CD4-positive, CD25-positive, alpha-beta regulatory T cell (primary cell): ENCODE measurements at regions not wholly inside any gene's neighbourhood (a gene's known extent, or its start where the extent isn't known, plus 50 kb on each side); places are given as distances from the start of the nearest gene placed in this dataset.

ENCODE experiments used
- ATAC-seq, 2 donors: fragments of 150-1000 bp; cut with Tn5 transposase; one replicate each; pipeline ENCODE4 v1.10.0; 2021; ENCODE audit warnings: low read depth in 2 of 2, moderate number of reproducible peaks in 2 of 2, moderate library complexity in 1 of 2
- DNase-seq, 3 donors: peaks; one replicate each; pipeline versions ENCODE4 v3.0.0 to v3.0.0-alpha.2; 2012 to 2022; ENCODE audit warnings: mixed read lengths in 1 of 3
- H3K27ac ChIP-seq: one replicate; pipeline ENCODE4 v1.7.0; 2013; ENCODE audit warnings: mild to moderate bottlenecking, low read length; ENCODE audit not compliant: insufficient read depth, poor library complexity, severe bottlenecking
- H3K27me3 ChIP-seq: one replicate; pipeline ENCODE4 v1.7.0; 2013; ENCODE audit warnings: low read length; ENCODE audit not compliant: control insufficient read depth, insufficient read depth
- H3K36me3 ChIP-seq: one replicate; pipeline ENCODE4 v1.7.0; 2013; ENCODE audit warnings: mild to moderate bottlenecking, low read length, moderate library complexity; ENCODE audit not compliant: control insufficient read depth, insufficient read depth
- H3K4me1 ChIP-seq: 2 replicates; pipeline ENCODE4 v1.7.0; 2013; ENCODE audit warnings: mild to moderate bottlenecking, low read length; ENCODE audit not compliant: insufficient read depth, control insufficient read depth, poor library complexity, severe bottlenecking
- H3K4me3 ChIP-seq: one replicate; pipeline ENCODE4 v1.7.0; 2013; ENCODE audit warnings: low read depth, mild to moderate bottlenecking, low read length, moderate library complexity
- H3K9me3 ChIP-seq, 2 experiments: 1 replicate in 1 of 2; 2 replicates in 1 of 2; pipeline ENCODE4 v1.7.0; 2013; ENCODE audit warnings: low read length in 2 of 2, mild to moderate bottlenecking in 1 of 2, moderate library complexity in 1 of 2; ENCODE audit not compliant: control insufficient read depth in 2 of 2
- H3K27ac Mint-ChIP-seq, 3 donors: one replicate each; pipeline ENCODE4 v1.8.0; 2020 to 2022; ENCODE audit warnings: mild to moderate bottlenecking in 3 of 3, mixed read lengths in 3 of 3, moderate library complexity in 2 of 3
- H3K27me3 Mint-ChIP-seq: one replicate; pipeline ENCODE4 v1.8.0; 2022; ENCODE audit warnings: mild to moderate bottlenecking, mixed read lengths
- H3K36me3 Mint-ChIP-seq: one replicate; pipeline ENCODE4 v1.8.0; 2020; ENCODE audit warnings: mixed read lengths
- H3K4me1 Mint-ChIP-seq, 4 donors: one replicate each; pipeline ENCODE4 v1.8.0; 2020 to 2022; ENCODE audit warnings: mixed read lengths in 4 of 4, mild to moderate bottlenecking in 1 of 4
- H3K4me3 Mint-ChIP-seq, 4 donors: one replicate each; pipeline ENCODE4 v1.8.0; 2020 to 2022; ENCODE audit warnings: mild to moderate bottlenecking in 4 of 4, mixed read lengths in 4 of 4, moderate library complexity in 3 of 4
- H3K9me3 Mint-ChIP-seq, 7 donors: one replicate each; pipeline ENCODE4 v1.8.0; 2020 to 2022; ENCODE audit warnings: mixed read lengths in 7 of 7, mild to moderate bottlenecking in 3 of 7, moderate library complexity in 2 of 7

DNA sequence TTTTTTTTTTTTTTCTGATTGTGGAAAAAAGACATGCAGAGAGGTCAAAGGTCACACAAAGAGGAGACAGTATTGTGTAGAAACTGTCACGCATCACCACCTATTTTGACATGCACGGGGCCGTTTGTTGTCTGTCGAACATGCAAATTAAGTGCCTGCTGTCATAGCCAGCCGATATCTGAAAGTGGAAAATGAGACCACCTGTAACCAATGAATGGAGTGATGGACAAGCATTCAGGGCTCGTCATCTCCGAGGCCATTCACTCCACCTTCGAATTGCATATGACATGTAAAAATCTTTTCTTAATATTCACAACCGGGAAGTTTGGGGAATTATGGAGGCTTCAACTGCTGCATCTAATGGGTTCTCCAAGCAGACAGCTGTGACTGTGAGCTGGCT is 512.2 kb upstream of the ADAMTS16 start:
- Histone ChIP-seq H3K9me3 (peaks cover 0 to 28% of the 10 kb centered on the region in 2 experiments), H3K4me3 (no peak overlapping the region), H3K27me3 (no peaks in the 10 kb centered on the region), H3K36me3 (no peaks in the 10 kb centered on the region), H3K4me1 (no peaks in the 10 kb centered on the region), H3K27ac (no peak overlapping the region)
- Mint-ChIP-seq H3K36me3 (no peaks in the 10 kb centered on the region), H3K4me3 (no peak overlapping the region), H3K4me1 (no peaks in the 10 kb centered on the region), H3K9me3 (peaks cover 0 to 17% (median 8%) of the 10 kb centered on the region in 7 donors), H3K27ac (no peak overlapping the region), H3K27me3 (no peaks in the 10 kb centered on the region)
- DNase-seq (no peak), ATAC-seq (no peak)

DNA sequence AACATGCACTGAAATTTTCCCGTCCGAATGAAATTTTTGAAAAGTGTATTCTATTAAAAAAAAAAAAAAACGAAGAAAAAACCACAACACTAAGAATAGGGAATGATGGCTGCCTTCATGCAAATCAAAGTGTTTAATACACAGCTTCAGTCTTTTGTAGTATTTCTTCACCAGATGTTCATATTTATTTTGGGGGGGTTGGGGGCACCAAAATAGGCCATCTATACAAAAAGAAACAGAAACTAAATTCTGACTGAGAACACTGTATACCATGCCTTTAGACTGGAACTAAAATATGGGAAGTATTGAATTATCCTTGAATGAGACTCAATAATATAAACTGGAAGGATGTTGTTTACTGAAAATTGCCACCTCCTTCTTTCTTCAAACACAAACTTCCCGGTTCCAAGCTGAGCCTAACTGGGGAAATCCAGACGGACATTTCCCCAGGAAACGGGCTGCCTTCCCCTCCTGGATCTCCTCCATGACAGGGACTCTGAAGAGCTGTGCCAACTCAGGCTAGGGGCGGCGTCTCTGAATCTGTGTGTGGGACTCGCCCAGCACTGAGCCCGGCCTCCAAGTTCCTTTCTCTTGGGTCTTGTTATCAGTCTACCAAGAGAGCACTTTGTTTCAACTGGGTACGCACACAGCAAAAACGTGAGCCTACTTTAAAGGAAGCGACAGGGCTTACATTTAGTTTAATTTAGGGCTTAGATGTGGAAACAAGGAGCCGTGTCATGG is 511.3 kb upstream of the ADAMTS16 start:
- no peak overlapping the region for H3K27ac Mint-ChIP-seq
- H3K36me3 Mint-ChIP-seq, result no peaks in the 10 kb centered on the region
- DNase-seq (no peak), ATAC-seq (no peak)
- Histone ChIP-seq H3K27ac (no peak overlapping the region), H3K27me3 (no peaks in the 10 kb centered on the region), H3K4me1 (no peaks in the 10 kb centered on the region), H3K9me3 (peaks cover 0 to 28% of the 10 kb centered on the region in 2 experiments), H3K36me3 (no peaks in the 10 kb centered on the region), H3K4me3 (no peak overlapping the region)
- H3K27me3 Mint-ChIP-seq, result no peaks in the 10 kb centered on the region
- peaks cover 0 to 11% (median 7%) of the 10 kb centered on the region in 7 donors for H3K9me3 Mint-ChIP-seq
- H3K4me3 Mint-ChIP-seq, result no peak overlapping the region
- no peaks in the 10 kb centered on the region for H3K4me1 Mint-ChIP-seq

DNA sequence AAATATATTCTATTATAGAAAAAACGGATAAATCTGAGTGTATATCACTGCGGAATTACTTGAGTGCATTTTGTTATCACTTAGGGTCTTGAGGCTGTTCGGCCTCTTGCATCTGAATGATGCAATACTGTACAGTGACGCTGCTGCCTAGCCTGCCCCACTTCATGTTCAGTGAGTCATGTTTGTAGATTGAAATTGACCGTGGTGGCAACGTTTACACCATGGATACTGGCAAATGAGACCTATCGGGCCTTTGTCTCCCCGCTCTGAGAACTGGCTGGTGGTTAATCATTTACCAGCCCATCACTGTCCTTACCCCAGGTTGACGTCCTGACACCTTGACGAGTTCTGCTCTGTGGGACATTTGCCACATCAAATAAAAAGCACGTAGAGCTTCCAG is 510.1 kb upstream of the ADAMTS16 start:
- H3K4me3 Mint-ChIP-seq, result no peak overlapping the region
- DNase-seq (no peak), ATAC-seq (no peak)
- no peak overlapping the region for H3K27ac Mint-ChIP-seq
- H3K4me3 ChIP-seq, result no peak overlapping the region
- H3K27ac ChIP-seq, result no peak overlapping the region
- H3K9me3 ChIP-seq, result peaks cover 0 to 28% of the 10 kb centered on the region in 2 experiments
- H3K4me1 Mint-ChIP-seq, result no peaks in the 10 kb centered on the region
- no peaks in the 10 kb centered on the region for H3K36me3 Mint-ChIP-seq
- no peaks in the 10 kb centered on the region for H3K27me3 ChIP-seq
- H3K9me3 Mint-ChIP-seq, result peaks cover 0 to 11% (median 7%) of the 10 kb centered on the region in 7 donors
- no peaks in the 10 kb centered on the region for H3K36me3 ChIP-seq
- no peaks in the 10 kb centered on the region for H3K4me1 ChIP-seq
- no peaks in the 10 kb centered on the region for H3K27me3 Mint-ChIP-seq

DNA sequence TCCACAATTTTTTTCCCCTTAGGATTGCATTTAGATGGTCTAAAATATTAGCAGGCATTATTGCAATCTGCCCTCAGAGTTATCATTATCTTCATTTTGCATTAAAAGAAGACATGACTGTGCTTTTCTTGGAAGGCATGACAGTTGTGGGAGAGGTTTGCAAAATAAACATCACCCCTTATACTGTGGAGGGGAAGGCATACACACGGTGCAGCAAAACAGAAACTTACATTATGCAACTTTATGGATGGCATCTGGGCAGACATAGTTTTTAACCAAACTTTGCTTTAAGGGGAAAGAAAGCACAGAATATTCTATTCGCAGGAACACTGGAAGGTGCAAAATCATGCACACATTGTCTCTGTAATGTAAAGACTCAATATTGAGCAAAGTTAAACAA is 505.8 kb upstream of the ADAMTS16 start:
- Mint-ChIP-seq H3K36me3 (no peaks in the 10 kb centered on the region), H3K27me3 (no peaks in the 10 kb centered on the region), H3K9me3 (peaks cover 0 to 10% (median 2%) of the 10 kb centered on the region in 7 donors), H3K4me3 (no peak overlapping the region), H3K4me1 (no peaks in the 10 kb centered on the region), H3K27ac (no peak overlapping the region)
- Histone ChIP-seq H3K27ac (no peak overlapping the region), H3K4me1 (no peaks in the 10 kb centered on the region), H3K4me3 (no peak overlapping the region), H3K27me3 (no peaks in the 10 kb centered on the region), H3K36me3 (no peaks in the 10 kb centered on the region), H3K9me3 (peaks cover 0 to 14% of the 10 kb centered on the region in 2 experiments)
- ATAC-seq (no peak), DNase-seq (no peak)

DNA sequence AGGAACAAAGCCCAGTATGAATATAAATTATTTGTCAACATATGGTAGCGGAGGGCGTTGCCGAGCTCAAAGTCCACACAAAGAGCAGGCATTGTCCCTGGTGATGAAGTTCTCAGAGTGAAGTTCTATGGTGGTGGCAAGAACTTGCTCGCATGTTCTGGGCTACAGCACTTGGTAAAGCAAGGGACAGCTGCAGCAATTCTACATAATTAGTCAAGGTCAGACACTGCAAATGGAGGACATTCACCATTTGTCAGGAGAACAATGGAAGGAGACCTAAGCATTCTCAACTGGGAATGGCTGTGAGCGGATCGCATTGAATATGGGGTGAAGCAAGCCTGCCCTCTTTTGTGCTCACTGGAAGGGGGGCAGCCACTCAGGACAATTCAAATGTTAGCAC is 503.8 kb upstream of the ADAMTS16 start:
- peaks cover 0 to 10% of the 10 kb centered on the region in 2 experiments for H3K9me3 ChIP-seq
- H3K4me3 Mint-ChIP-seq, result no peak overlapping the region
- no peak for DNase-seq
- no peaks in the 10 kb centered on the region for H3K4me1 Mint-ChIP-seq
- no peak overlapping the region for H3K4me3 ChIP-seq
- no peaks in the 10 kb centered on the region for H3K4me1 ChIP-seq
- no peak for ATAC-seq
- no peaks in the 10 kb centered on the region for H3K36me3 ChIP-seq
- H3K27ac ChIP-seq, result no peak overlapping the region
- peaks cover 0 to 7% (median 1%) of the 10 kb centered on the region in 7 donors for H3K9me3 Mint-ChIP-seq
- H3K36me3 Mint-ChIP-seq, result no peaks in the 10 kb centered on the region
- H3K27me3 ChIP-seq, result no peaks in the 10 kb centered on the region
- no peak overlapping the region for H3K27ac Mint-ChIP-seq
- no peaks in the 10 kb centered on the region for H3K27me3 Mint-ChIP-seq

DNA sequence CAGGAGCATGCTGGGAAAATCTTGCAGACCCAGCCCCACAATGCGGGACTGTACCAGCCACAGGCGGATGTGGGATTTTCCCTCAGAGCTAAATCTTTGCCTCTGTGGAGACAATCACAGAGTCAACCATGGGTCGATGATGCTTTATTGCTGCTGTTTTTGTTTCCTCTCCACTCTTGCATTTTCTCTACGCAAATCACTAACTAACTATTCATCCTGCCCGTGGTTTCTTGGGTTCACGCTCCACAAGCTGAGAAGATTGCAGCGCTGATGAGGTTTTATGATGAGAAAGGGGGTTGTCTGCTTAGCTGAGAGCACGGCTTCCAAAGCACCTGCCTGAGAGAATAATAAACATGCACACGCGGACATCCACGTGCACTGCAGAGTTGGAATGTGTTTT is 500.2 kb upstream of the ADAMTS16 start:
- DNase-seq (no peak), ATAC-seq (no peak)
- H3K27ac ChIP-seq, result no peak overlapping the region
- H3K9me3 Mint-ChIP-seq, result peaks cover 0 to 6% (median 4%) of the 10 kb centered on the region in 7 donors
- H3K36me3 ChIP-seq, result no peaks in the 10 kb centered on the region
- no peak overlapping the region for H3K27ac Mint-ChIP-seq
- H3K27me3 Mint-ChIP-seq, result no peaks in the 10 kb centered on the region
- no peak overlapping the region for H3K4me3 Mint-ChIP-seq
- H3K36me3 Mint-ChIP-seq, result no peaks in the 10 kb centered on the region
- H3K4me1 ChIP-seq, result no peaks in the 10 kb centered on the region
- no peaks in the 10 kb centered on the region for H3K27me3 ChIP-seq
- no peak overlapping the region for H3K4me3 ChIP-seq
- peaks cover 0 to 5% of the 10 kb centered on the region in 2 experiments for H3K9me3 ChIP-seq
- H3K4me1 Mint-ChIP-seq, result no peaks in the 10 kb centered on the region

DNA sequence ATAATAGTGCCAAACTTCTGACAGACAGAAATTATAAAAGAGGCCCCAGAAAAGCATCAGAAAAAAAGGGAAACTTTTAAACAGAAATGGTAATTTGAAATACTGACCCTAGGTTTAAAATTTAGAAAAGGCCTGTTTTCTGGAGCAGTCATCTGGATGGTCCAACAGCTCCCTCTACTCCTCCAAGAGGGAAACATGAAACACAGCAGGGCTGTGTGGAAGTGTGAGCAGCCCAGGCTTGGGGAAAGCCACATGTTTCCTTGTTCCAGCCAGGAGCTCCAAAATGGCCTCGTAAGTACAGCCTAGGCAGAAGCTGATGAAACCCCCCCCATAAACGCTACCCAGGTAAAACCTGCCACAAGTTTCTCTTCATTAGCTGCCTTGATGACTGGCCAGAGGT is 499.3 kb upstream of the ADAMTS16 start:
- H3K36me3 ChIP-seq, result no peaks in the 10 kb centered on the region
- H3K27me3 ChIP-seq, result no peaks in the 10 kb centered on the region
- ATAC-seq, result no peak
- H3K9me3 ChIP-seq, result peaks cover 0 to 5% of the 10 kb centered on the region in 2 experiments
- H3K9me3 Mint-ChIP-seq, result peaks cover 0 to 12% (median 4%) of the 10 kb centered on the region in 7 donors
- no peak for DNase-seq
- H3K27ac Mint-ChIP-seq, result no peak overlapping the region
- H3K4me1 Mint-ChIP-seq, result no peaks in the 10 kb centered on the region
- H3K36me3 Mint-ChIP-seq, result no peaks in the 10 kb centered on the region
- no peaks in the 10 kb centered on the region for H3K27me3 Mint-ChIP-seq
- H3K4me3 ChIP-seq, result no peak overlapping the region
- H3K27ac ChIP-seq, result no peak overlapping the region
- no peak overlapping the region for H3K4me3 Mint-ChIP-seq
- H3K4me1 ChIP-seq, result no peaks in the 10 kb centered on the region

DNA sequence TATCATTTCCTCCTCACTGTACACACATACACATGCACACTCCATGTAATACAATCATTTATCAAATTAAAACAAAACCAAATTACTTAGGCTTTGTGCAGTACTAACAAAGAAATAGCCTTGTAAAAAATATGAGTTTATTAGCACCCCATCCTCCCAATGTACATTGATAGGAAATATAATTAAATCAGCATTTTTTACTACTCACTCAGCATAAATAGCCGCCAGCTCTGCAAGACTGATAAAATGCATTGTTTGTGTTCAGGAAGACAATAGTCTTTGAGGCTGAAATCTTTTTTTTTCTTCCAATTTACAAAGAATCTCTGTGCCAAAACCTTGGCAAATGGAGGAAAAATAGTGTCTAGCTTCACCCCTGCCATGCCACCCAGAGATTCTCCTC is 497.6 kb upstream of the ADAMTS16 start:
- Mint-ChIP-seq H3K36me3 (no peaks in the 10 kb centered on the region), H3K4me3 (no peak overlapping the region), H3K4me1 (no peaks in the 10 kb centered on the region), H3K27me3 (no peaks in the 10 kb centered on the region), H3K27ac (no peak overlapping the region), H3K9me3 (peaks cover 0 to 10% (median 4%) of the 10 kb centered on the region in 7 donors)
- no peak for DNase-seq
- Histone ChIP-seq H3K36me3 (no peaks in the 10 kb centered on the region), H3K4me1 (no peaks in the 10 kb centered on the region), H3K27me3 (no peaks in the 10 kb centered on the region), H3K4me3 (no peak overlapping the region), H3K27ac (no peak overlapping the region), H3K9me3 (peaks cover 0 to 5% of the 10 kb centered on the region in 2 experiments)
- ATAC-seq, result no peak
